AG04449 (cell line): ENCODE measurements at regions not wholly inside any gene's neighbourhood (a gene's known extent, or its start where the extent isn't known, plus 50 kb on each side); places are given as distances from the start of the nearest gene placed in this dataset.

ENCODE experiments used
- CTCF ChIA-PET: fragments of 350-600 bp; formaldehyde crosslinking; extraction: SDS; loops from one replicate; lab custom pipeline; 2021; ENCODE audit warnings: antibody characterized with exemption; lab: Yijun Ruan, JAX
- POLR2A ChIA-PET: fragments of 400-600, 350-600 bp; formaldehyde crosslinking; extraction: SDS; loops from one replicate; lab custom pipeline; 2020; ENCODE audit warnings: antibody characterized with exemption, inconsistent platforms; lab: Yijun Ruan, JAX
- DNase-seq: peaks from one replicate; pipeline ENCODE4 v3.0.0-alpha.2; 2010; ENCODE audit warnings: low read depth, low spot score
- H3K4me3 ChIP-seq: 2 replicates; pipeline ENCODE4 v1.5.1; 2011; ENCODE audit warnings: low read depth, mild to moderate bottlenecking, control low read depth, low read length
- CTCF ChIP-seq: IDR thresholded peaks from one replicate; pipeline ENCODE4 v1.5.1; 2011; ENCODE audit warnings: mild to moderate bottlenecking, moderate library complexity, low read length, control low read depth, inconsistent platforms; ENCODE audit not compliant: insufficient read depth; ENCODE audit errors: missing control alignments

GRCh38 chr1:81330111-81330510, 470.6 kb upstream of the ADGRL2 start:
- ChIA-PET POLR2A (no interaction called here), CTCF (no interaction called here)
- H3K4me3 ChIP-seq, result no peak overlapping the region
- no peak for TF ChIP-seq CTCF
- DNase-seq, result no peak

- TF ChIP-seq CTCF, result no peak
- ChIA-PET POLR2A (no interaction called here), CTCF (no interaction called here)
- H3K4me3 ChIP-seq, result no peak overlapping the region
- no peak for DNase-seq
Measured at GRCh38 chr1:81329041-81329440, 471.7 kb upstream of the ADGRL2 start.

- no peak overlapping the region for H3K4me3 ChIP-seq
- no peak for DNase-seq
- POLR2A ChIA-PET, result no interaction called here
- TF ChIP-seq CTCF, result no peak
- CTCF ChIA-PET, result no interaction called here
Measured at GRCh38 chr1:81327743-81328142, 473.0 kb upstream of the ADGRL2 start.

- no peak for TF ChIP-seq CTCF
- no peak overlapping the region for H3K4me3 ChIP-seq
- no peak for DNase-seq
- ChIA-PET CTCF (no interaction called here), POLR2A (interaction anchor here (0.6 kb wide), 1 partner anchor 17 kb away, joined by 4 read pairs; no protein-coding TSS in a partner anchor)
Measured at GRCh38 chr1:81327103-81327710, 473.5 kb upstream of the ADGRL2 start.

GRCh38 chr1:81326212-81326611, 474.5 kb upstream of the ADGRL2 start:
- H3K4me3 ChIP-seq, result no peak overlapping the region
- ChIA-PET CTCF (no interaction called here), POLR2A (no interaction called here)
- no peak for TF ChIP-seq CTCF
- no peak for DNase-seq

GRCh38 chr1:81325397-81325796, 475.3 kb upstream of the ADGRL2 start:
- H3K4me3 ChIP-seq, result no peak overlapping the region
- TF ChIP-seq CTCF, result no peak
- DNase-seq, result no peak
- ChIA-PET POLR2A (no interaction called here), CTCF (no interaction called here)
